ENCODE measurements at regions not wholly inside any gene's neighbourhood (a gene's known extent, or its start where the extent isn't known, plus 50 kb on each side); places are given as distances from the start of the nearest gene placed in this dataset.
A peak's percentile ranks its signal among the peaks of the same experiment; 100 is the strongest.

GRCh38 chr6:22467645-22468044, 101.7 kb upstream of the HDGFL1 start:
- no peak for DNase-seq

DNA sequence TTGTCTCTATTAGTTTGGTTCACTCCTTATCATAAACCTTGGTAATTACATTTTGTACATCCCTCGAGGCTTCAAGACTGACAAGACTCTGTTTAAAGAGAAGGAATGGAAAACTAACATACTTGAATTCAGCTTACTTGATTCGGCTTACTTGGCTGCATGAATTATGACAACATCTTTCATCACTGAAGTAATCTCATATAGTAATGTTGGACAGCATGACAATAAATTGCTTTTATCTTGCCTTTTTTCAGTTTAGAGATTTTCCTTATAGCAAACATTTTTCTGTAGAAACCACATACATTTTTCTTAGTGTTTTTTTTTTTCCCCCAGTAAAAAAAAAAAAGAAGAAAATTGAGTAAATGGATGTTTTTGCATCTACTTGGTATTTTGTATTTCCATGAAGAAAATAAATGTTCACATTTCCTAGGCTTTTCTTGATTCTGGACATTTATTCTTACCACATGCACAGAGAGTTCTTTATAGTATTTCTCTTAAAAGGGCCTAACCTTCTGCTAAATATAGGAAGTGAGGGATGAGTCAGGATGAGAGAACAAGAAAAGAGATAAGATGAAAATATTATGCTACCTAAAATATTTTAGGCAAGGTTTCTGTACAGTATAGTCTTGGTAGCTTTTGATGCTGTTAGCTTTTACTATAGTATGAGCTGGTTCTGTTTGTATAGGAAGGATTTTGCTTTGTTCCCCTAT, 101.0 kb upstream of the HDGFL1 start:
- no peak for DNase-seq

DNA sequence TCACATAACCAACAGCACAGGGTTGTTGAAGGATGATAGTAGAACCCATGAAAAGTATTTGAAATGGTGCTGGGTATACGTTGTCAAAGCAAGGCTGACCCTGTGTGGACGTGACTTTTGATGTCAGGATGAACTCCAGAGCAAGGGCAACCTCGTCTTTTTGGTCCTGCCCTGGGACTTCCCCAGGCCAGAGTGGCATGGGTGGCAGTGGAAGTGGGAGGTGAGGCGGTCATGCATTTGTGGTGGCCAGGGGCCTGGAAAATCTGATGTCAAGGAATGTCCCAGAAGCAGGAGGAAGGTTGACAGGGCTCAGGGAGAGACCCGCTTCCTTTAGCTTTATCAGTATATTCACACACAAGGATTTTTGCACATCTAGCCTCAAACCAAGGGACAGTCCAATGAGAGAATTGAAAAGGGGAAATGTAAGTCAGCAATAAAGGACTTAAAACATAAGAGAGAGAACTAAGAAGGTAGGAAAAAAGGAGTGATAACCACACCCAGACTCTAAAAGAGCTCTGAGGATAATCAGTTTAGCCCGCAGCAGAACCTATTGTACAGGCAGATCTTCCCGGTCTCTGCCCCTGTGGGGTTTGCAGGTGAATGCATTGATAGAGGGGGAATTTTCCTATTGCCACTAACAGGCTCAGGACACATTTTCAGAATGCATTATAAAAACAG, 98.8 kb upstream of the HDGFL1 start:
- peak; percentile 30 for DNase-seq

DNA sequence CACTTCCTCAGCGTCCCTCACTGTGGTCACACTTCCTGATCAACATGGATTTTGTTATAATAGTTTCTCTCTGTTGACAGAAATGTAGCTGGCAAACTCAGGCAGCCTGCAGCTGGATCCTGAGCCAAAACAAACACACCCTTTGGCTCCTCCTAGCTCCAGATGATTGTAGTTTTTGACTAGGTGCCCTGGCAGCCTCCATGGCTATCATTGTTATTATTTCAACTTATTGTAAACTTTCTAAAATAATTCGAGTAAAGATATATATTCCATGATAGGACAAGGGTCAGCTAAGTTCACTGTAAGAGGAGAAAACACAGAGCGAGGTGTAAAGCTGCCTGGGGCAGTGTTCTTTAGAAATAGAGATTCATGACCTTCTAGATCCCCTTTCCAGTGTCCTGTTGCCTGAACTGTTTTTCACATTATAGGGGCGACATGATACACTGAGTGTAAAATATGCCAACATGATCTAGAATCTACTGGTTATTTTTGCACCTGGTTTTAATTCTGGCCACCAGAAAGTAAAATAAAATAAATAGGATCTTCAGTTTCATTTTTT, 98.2 kb upstream of the HDGFL1 start:
- peak; percentile 83 for DNase-seq

GRCh38 chr6:22471746-22472145, 97.6 kb upstream of the HDGFL1 start:
- no peak for DNase-seq

GRCh38 chr6:22473991-22474682, 95.2 kb upstream of the HDGFL1 start:
- DNase-seq: no peak

- DNase-seq: no peak
Measured at GRCh38 chr6:22476811-22477390, 92.5 kb upstream of the HDGFL1 start.

- DNase-seq: no peak
Measured at GRCh38 chr6:22497276-22497675, 72.1 kb upstream of the HDGFL1 start.

- no peak for DNase-seq
Measured at GRCh38 chr6:22499815-22500214, 69.6 kb upstream of the HDGFL1 start.

DNA sequence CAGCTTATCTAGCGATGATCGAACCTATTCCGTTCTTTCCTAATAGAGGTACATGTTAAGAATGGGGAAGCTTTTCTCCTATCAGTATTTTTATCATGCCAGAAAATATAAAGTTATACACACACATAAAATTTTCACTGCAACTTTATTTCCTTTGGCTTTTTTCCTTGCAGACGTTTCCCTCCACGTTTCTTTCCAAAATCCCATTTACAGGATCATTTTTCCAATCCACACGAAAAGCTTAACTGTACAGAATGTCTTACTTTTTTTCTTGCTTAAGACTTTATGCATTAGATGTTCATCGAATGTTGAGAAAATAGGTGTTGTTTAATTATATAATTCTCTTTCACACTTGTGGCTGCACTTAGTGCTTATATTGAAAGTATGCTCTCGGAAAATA, 62.9 kb upstream of the HDGFL1 start:
- no peak for DNase-seq

- DNase-seq: no peak
Measured at GRCh38 chr6:22512686-22513427, 56.5 kb upstream of the HDGFL1 start.

- DNase-seq: no peak
Measured at GRCh38 chr6:22513667-22514066, 55.7 kb upstream of the HDGFL1 start.

- DNase-seq: no peak
Measured at GRCh38 chr6:22519237-22519636, 50.1 kb upstream of the HDGFL1 start.
